Neuronal stem cell (in vitro differentiated cells): ENCODE measurements at regions not wholly inside any gene's neighbourhood (a gene's known extent, or its start where the extent isn't known, plus 50 kb on each side); places are given as distances from the start of the nearest gene placed in this dataset.

ENCODE experiments used
- DNase-seq: peaks from one replicate; pipeline ENCODE4 v3.0.0-alpha.2; 2013; ENCODE audit warnings: low spot score
- H2AFZ ChIP-seq: one replicate; pipeline ENCODE4 v1.6.1; 2013; ENCODE audit warnings: mild to moderate bottlenecking, low read length, inconsistent platforms
- H2AK5ac ChIP-seq: 2 replicates; pipeline ENCODE4 v1.6.1; 2013; ENCODE audit warnings: low read depth, mild to moderate bottlenecking, inconsistent platforms, low read length, moderate library complexity, mixed read lengths
- H2BK120ac ChIP-seq: 2 replicates; pipeline ENCODE4 v1.6.1; 2013; ENCODE audit warnings: low read depth, mild to moderate bottlenecking, inconsistent platforms, low read length, moderate library complexity, mixed read lengths
- H2BK12ac ChIP-seq: one replicate; pipeline ENCODE4 v1.6.1; 2013; ENCODE audit warnings: low read length, inconsistent platforms
- H2BK15ac ChIP-seq: 2 replicates; pipeline ENCODE4 v1.6.1; 2013; ENCODE audit warnings: mild to moderate bottlenecking, low read length, inconsistent platforms, mixed read lengths
- H2BK5ac ChIP-seq: one replicate; pipeline ENCODE4 v1.6.1; 2013; ENCODE audit warnings: inconsistent platforms, mild to moderate bottlenecking, low read length, moderate library complexity
- H3K14ac ChIP-seq: one replicate; pipeline ENCODE4 v1.6.1; 2013; ENCODE audit warnings: low read length, inconsistent platforms
- H3K18ac ChIP-seq: 2 replicates; pipeline ENCODE4 v1.6.1; 2013; ENCODE audit warnings: low read length, inconsistent platforms
- H3K23ac ChIP-seq: 2 replicates; pipeline ENCODE4 v1.6.1; 2013; ENCODE audit warnings: low read depth, mild to moderate bottlenecking, mixed read lengths, low read length, inconsistent platforms; ENCODE audit not compliant: poor library complexity
- H3K27ac ChIP-seq: replicated peaks from 3 replicates; pipeline ENCODE4 v1.5.1; 2013; ENCODE audit warnings: low read length, inconsistent platforms
- H3K27me3 ChIP-seq, 3 experiments: 2 replicates each; pipeline ENCODE4 v1.6.1; 2013; ENCODE audit warnings: low read length in 3 of 3, mild to moderate bottlenecking in 2 of 3, inconsistent platforms in 1 of 3, low read depth in 1 of 3, mixed read lengths in 1 of 3, moderate library complexity in 1 of 3; ENCODE audit not compliant: control insufficient read depth in 3 of 3, insufficient read depth in 3 of 3
- H3K36me3 ChIP-seq, 2 donors: replicated peaks in 1 of 2; 2 replicates each; pipeline ENCODE4 v1.6.1; 2013; ENCODE audit warnings: low read length in 2 of 2; ENCODE audit not compliant: control insufficient read depth in 2 of 2, insufficient read depth in 2 of 2
- H3K4ac ChIP-seq: 2 replicates; pipeline ENCODE4 v1.6.1; 2013; ENCODE audit warnings: inconsistent platforms, mild to moderate bottlenecking, low read length, moderate library complexity
- H3K4me1 ChIP-seq, 2 donors: 1 replicate in 1 of 2; 2 replicates in 1 of 2; pipeline ENCODE4 v1.6.1; 2013; ENCODE audit warnings: low read length in 2 of 2, low read depth in 1 of 2; ENCODE audit not compliant: control insufficient read depth in 2 of 2, insufficient read depth in 1 of 2
- H3K4me2 ChIP-seq: one replicate; pipeline ENCODE4 v1.6.1; 2013; ENCODE audit warnings: mild to moderate bottlenecking, low read length, inconsistent platforms; ENCODE audit not compliant: insufficient read depth, poor library complexity, severe bottlenecking
- H3K4me3 ChIP-seq, 2 donors: 2 replicates each; pipeline ENCODE4 v1.5.1; 2013; ENCODE audit warnings: low read length in 2 of 2, mild to moderate bottlenecking in 2 of 2, inconsistent platforms in 1 of 2, moderate library complexity in 1 of 2
- H3K79me1 ChIP-seq: one replicate; pipeline ENCODE4 v1.6.1; 2013; ENCODE audit warnings: low read depth, mild to moderate bottlenecking, inconsistent platforms, low read length, moderate library complexity
- H3K9ac ChIP-seq: one replicate; pipeline ENCODE4 v1.6.1; 2013; ENCODE audit warnings: mild to moderate bottlenecking, low read depth, low read length, inconsistent platforms; ENCODE audit not compliant: poor library complexity
- H3K9me3 ChIP-seq, 2 donors: replicated peaks in 1 of 2; 2 replicates each; pipeline versions ENCODE3 to v1.6.1; 2013; ENCODE audit warnings: low read length in 2 of 2, mild to moderate bottlenecking in 2 of 2, inconsistent platforms in 1 of 2, low read depth in 1 of 2, mixed read lengths in 1 of 2, moderate library complexity in 1 of 2; ENCODE audit not compliant: control insufficient read depth in 2 of 2, insufficient read depth in 1 of 2
- H4K8ac ChIP-seq: one replicate; pipeline ENCODE4 v1.6.1; 2013; ENCODE audit warnings: low read depth, mild to moderate bottlenecking, inconsistent platforms, low read length, moderate library complexity
- H4K91ac ChIP-seq: one replicate; pipeline ENCODE4 v1.6.1; 2013; ENCODE audit warnings: low read length, low read depth, mild to moderate bottlenecking, inconsistent platforms; ENCODE audit not compliant: poor library complexity
- WGBS, 2 donors: extraction: QIAGEN DNeasy Blood & Tissue Kit; methylation state at CpG; one replicate each; pipeline ENCODE4 v1.1.7; 2013; ENCODE audit warnings: missing lambda C conversion rate in 2 of 2, mixed read lengths in 1 of 2; ENCODE audit not compliant: insufficient read length in 2 of 2, insufficient replicate concordance in 1 of 2; ENCODE audit errors: extremely low coverage in 2 of 2; 5-methylcytosine and 5-hydroxymethylcytosine counted together

DNA sequence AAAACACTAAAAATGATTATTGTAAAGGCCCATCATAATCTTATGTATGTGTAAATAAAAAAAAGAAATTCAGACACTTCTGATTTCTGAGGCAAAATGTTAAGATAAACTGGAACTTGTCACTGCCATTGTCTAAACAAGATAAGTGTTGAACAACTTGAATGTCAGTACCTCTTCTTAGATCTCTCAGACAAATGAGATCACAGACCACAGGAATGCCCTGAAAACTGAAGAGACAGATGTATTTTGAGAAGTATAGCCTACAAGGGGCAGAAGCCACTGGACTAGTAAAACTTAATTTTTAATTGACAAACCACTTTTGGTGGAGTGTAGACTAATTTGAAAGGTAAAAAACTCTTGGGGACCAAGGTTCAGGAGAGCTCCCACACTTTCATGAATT lies 375.5 kb upstream of the SLITRK5 start:
- DNase-seq, result no peak
- Histone ChIP-seq H3K9me3 (no peaks in the 10 kb centered on the region), H2BK120ac (no peak overlapping the region)

DNA sequence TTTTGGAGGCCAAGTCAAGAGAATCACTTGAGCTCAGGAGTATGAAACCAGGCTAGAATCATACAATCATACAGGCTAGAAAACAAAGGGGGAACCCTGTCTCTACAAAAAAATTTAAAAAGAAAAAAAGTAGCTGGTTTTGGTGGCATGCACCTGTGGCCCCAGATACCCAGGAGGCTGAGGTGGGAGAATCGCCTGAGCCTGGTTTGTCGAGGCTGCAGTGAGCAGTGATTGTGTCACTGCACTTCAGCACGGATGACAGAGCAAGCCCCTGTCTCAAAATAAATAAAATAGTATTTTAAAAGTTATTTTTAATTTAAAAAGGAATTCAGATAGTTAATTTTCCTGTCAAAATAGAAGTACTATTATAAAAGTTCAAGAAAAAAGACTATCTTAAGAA lies 369.1 kb upstream of the SLITRK5 start:
- Histone ChIP-seq H3K79me1 (no peaks in the 10 kb centered on the region), H3K36me3 (no peaks in the 10 kb centered on the region), H3K4ac (no peak overlapping the region), H4K91ac (no peak overlapping the region), H2BK12ac (no peak overlapping the region), H2BK120ac (no peak overlapping the region), H2AK5ac (no peak overlapping the region), H2AFZ (no peak overlapping the region), H3K23ac (no peak overlapping the region), H3K27me3 (no peaks in the 10 kb centered on the region), H3K9me3 (no peaks in the 10 kb centered on the region), H3K14ac (no peak overlapping the region), H3K9ac (no peak overlapping the region), H3K4me3 (no peak overlapping the region), H2BK5ac (no peak overlapping the region), H4K8ac (no peak overlapping the region), H2BK15ac (no peak overlapping the region), H3K27ac (no peak overlapping the region), H3K18ac (no peak overlapping the region), H3K4me1 (no peaks in the 10 kb centered on the region), H3K4me2 (no peak overlapping the region)
- no peak for DNase-seq
- WGBS, 2 donors, result no CpG with 5 or more reads among the region's 3 CpGs

More for the DNA sequence above, 375.5 kb upstream of the SLITRK5 start:
- H3K36me3 ChIP-seq, result no peaks in the 10 kb centered on the region
- no peak overlapping the region for H3K23ac ChIP-seq
- H3K4ac ChIP-seq, result no peak overlapping the region
- no peak overlapping the region for H2BK5ac ChIP-seq
- H3K18ac ChIP-seq, result no peak overlapping the region
- H3K4me3 ChIP-seq, result no peak overlapping the region
- H3K9ac ChIP-seq, result no peak overlapping the region
- H2BK12ac ChIP-seq, result no peak overlapping the region
- no peak overlapping the region for H4K8ac ChIP-seq
- no peak overlapping the region for H4K91ac ChIP-seq
- H3K27me3 ChIP-seq, result no peaks in the 10 kb centered on the region
- no peak overlapping the region for H3K14ac ChIP-seq
- H2AK5ac ChIP-seq, result no peak overlapping the region
- no peak overlapping the region for H3K4me2 ChIP-seq
- no peak overlapping the region for H2AFZ ChIP-seq
- H3K4me1 ChIP-seq, result no peaks in the 10 kb centered on the region
- H2BK15ac ChIP-seq, result no peak overlapping the region
- no peak overlapping the region for H3K27ac ChIP-seq
- no peaks in the 10 kb centered on the region for H3K79me1 ChIP-seq

DNA sequence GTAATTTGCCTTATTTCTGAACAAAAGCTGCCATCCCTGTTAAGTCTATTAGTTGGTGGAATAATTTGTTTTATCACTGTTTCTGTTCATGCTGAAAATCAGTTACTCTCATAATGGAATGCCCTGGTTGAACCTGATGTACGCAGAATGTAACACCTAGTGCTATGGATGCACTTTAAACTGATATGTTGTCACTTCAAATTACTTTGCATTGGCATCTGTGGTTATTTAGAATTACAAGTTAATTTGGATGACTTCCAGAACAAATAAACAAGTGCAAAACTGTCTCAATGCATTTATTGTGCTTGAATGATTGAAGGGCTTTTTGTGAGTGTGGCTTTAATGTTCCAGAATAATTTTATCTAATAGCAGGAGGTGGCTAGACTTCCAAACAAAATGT lies 368.2 kb upstream of the SLITRK5 start:
- Histone ChIP-seq H3K79me1 (no peaks in the 10 kb centered on the region), H3K9ac (no peak overlapping the region), H2AFZ (no peak overlapping the region), H2BK12ac (no peak overlapping the region), H3K4me1 (no peaks in the 10 kb centered on the region), H3K4me3 (no peak overlapping the region), H3K36me3 (no peaks in the 10 kb centered on the region), H4K91ac (no peak overlapping the region), H3K9me3 (no peaks in the 10 kb centered on the region), H3K23ac (no peak overlapping the region), H3K27me3 (no peaks in the 10 kb centered on the region), H4K8ac (no peak overlapping the region), H2BK5ac (no peak overlapping the region), H3K4ac (no peak overlapping the region), H2BK120ac (no peak overlapping the region), H3K18ac (no peak overlapping the region), H3K27ac (no peak overlapping the region), H3K4me2 (no peak overlapping the region), H2AK5ac (no peak overlapping the region), H3K14ac (no peak overlapping the region), H2BK15ac (no peak overlapping the region)
- DNase-seq, result no peak
- WGBS, 2 donors, result no CpG with 5 or more reads among the region's 1 CpG

DNA sequence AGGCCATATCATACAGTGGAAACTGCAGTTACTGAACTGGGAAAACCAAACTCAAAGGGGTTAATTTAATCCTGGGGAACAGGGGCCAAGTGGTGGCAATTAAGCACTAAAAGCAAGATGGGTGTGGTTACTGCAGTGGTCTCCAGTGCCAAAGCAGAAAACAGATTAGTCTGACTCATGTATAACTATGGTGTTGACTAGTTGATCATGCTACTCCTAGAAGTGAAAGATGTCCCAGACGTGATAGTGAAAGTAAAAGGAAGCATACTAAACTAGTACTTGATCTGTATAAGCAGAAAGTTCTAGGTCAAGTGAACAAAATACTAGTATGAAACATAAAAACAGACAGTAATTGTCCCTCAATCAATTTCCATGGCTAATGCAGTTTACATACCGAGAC lies 360.0 kb upstream of the SLITRK5 start:
- Histone ChIP-seq H3K14ac (no peak overlapping the region), H3K4me3 (no peak overlapping the region), H2AK5ac (no peak overlapping the region), H2AFZ (no peak overlapping the region), H4K8ac (no peak overlapping the region), H2BK12ac (no peak overlapping the region), H2BK5ac (no peak overlapping the region), H3K18ac (no peak overlapping the region), H3K79me1 (no peaks in the 10 kb centered on the region), H3K27me3 (no peaks in the 10 kb centered on the region), H3K4me1 (no peaks in the 10 kb centered on the region), H3K36me3 (no peaks in the 10 kb centered on the region), H2BK120ac (no peak overlapping the region), H3K9ac (no peak overlapping the region), H3K4me2 (no peak overlapping the region), H4K91ac (no peak overlapping the region), H2BK15ac (no peak overlapping the region), H3K27ac (no peak overlapping the region), H3K9me3 (no peaks in the 10 kb centered on the region), H3K23ac (no peak overlapping the region), H3K4ac (no peak overlapping the region)
- DNase-seq, result no peak
- no CpG with 5 or more reads among the region's 2 CpGs for WGBS, 2 donors
